HepG2 (cell line): ENCODE measurements at regions not wholly inside any gene's neighbourhood (a gene's known extent, or its start where the extent isn't known, plus 50 kb on each side); places are given as distances from the start of the nearest gene placed in this dataset.

Experiments
- ATAC-seq: fragments of 200-7000 bp; cut with Tn5 transposase; 3 replicates; pipeline ENCODE4 v1.9.1; 2020; ENCODE audit warnings: mild to moderate bottlenecking, moderate library complexity
- BruUV-seq: library from RNA; stranded (reverse); fragments of 400-500 nt; replicated peaks from 2 replicates; lab custom pipeline; 2021; lab: Mats Ljungman, UMichigan
- CTCF ChIA-PET: fragments of 300-600 bp; formaldehyde crosslinking; extraction: SDS; loops from one replicate; lab custom pipeline; 2021; ENCODE audit warnings: low total read pairs, inconsistent platforms, low intra/inter-chr PET ratio; lab: Yijun Ruan, JAX
- POLR2A ChIA-PET: fragments of 350-600 bp; sonication (Branson Sonifier 250); formaldehyde crosslinking; loops from one replicate; lab custom pipeline; 2020; ENCODE audit warnings: antibody characterized with exemption, inconsistent platforms; lab: Yijun Ruan, JAX
- DNase-seq: peaks from one replicate; pipeline ENCODE4 v3.0.0-alpha.2; 2015; ENCODE audit warnings: low spot score
- FAIRE-seq: peaks from 3 replicates; lab custom pipeline; 2011; peaks lifted over from hg19 to GRCh38; lab: Jason Lieb, UNC
- H2AFZ ChIP-seq: one replicate; pipeline ENCODE4 v1.6.1; 2011; ENCODE audit warnings: low read length, inconsistent platforms
- H3K27ac ChIP-seq: fragments of 300-600 bp; 3 replicates; pipeline ENCODE4 v1.8.0; 2011; ENCODE audit warnings: mixed run types, mild to moderate bottlenecking, mixed read lengths, low read length, inconsistent platforms; ENCODE audit not compliant: insufficient read depth; ENCODE audit errors: extremely low read length
- H3K27me3 ChIP-seq, 2 experiments: fragments of 200-600 bp in 1 of 2; 2 replicates in 1 of 2; 3 replicates in 1 of 2; pipeline versions ENCODE4 v1.6.0 to v1.8.0; 2011; ENCODE audit warnings: low read length in 2 of 2, mild to moderate bottlenecking in 2 of 2, moderate library complexity in 2 of 2, inconsistent platforms in 1 of 2; ENCODE audit not compliant: insufficient read depth in 2 of 2, control insufficient read depth in 1 of 2
- H3K36me3 ChIP-seq, 2 experiments: fragments of 200-600 bp in 1 of 2; replicated peaks in 1 of 2; 2 replicates in 1 of 2; 3 replicates in 1 of 2; pipeline versions ENCODE4 v1.5.1 to v1.8.0; 2011; ENCODE audit warnings: low read length in 2 of 2, inconsistent platforms in 1 of 2; ENCODE audit not compliant: insufficient read depth in 2 of 2, control insufficient read depth in 1 of 2
- H3K4me1 ChIP-seq: 2 replicates; pipeline ENCODE4 v1.5.1; 2012; ENCODE audit warnings: low read length, inconsistent platforms; ENCODE audit not compliant: insufficient read depth
- H3K4me2 ChIP-seq: 2 replicates; pipeline ENCODE4 v1.6.0; 2011; ENCODE audit warnings: low read depth, low read length, inconsistent platforms
- H3K4me3 ChIP-seq, 3 experiments: fragments of 200-600 bp in 1 of 3; sonication (generic), shearing (Covaris generic) in 1 of 3; replicated peaks in 1 of 3; 2 replicates each; pipeline ENCODE4 v1.5.1; 2011 to 2016; ENCODE audit warnings: low read length in 3 of 3, inconsistent platforms in 2 of 3, low read depth in 2 of 3, mild to moderate bottlenecking in 2 of 3, control low read depth in 1 of 3, mixed read lengths in 1 of 3; ENCODE audit not compliant: insufficient read depth in 1 of 3
- H3K79me2 ChIP-seq: one replicate; pipeline ENCODE4 v1.6.1; 2011; ENCODE audit warnings: low read length, inconsistent platforms; ENCODE audit not compliant: insufficient read depth
- H3K9ac ChIP-seq: 2 replicates; pipeline ENCODE4 v1.6.0; 2011; ENCODE audit warnings: mild to moderate bottlenecking, low read depth, low read length, inconsistent platforms; ENCODE audit not compliant: insufficient read depth
- H3K9me3 ChIP-seq: 2 replicates; pipeline ENCODE4 v1.5.1; 2012; ENCODE audit warnings: mild to moderate bottlenecking, low read length
- H4K20me1 ChIP-seq: 2 replicates; pipeline ENCODE4 v1.6.0; 2011; ENCODE audit warnings: inconsistent platforms, mild to moderate bottlenecking, low read length, moderate library complexity; ENCODE audit not compliant: insufficient read depth
- ETV5 ChIP-seq: IDR thresholded peaks from 2 replicates; pipeline ENCODE4 v1.6.1; 2018; ENCODE audit warnings: missing biosample characterization, missing genetic modification reagents, inconsistent platforms, borderline replicate concordance
- HOXA3 ChIP-seq: sonication (generic); formaldehyde crosslinking; IDR thresholded peaks from 2 replicates; pipeline ENCODE4 v1.5.0; 2020; ENCODE audit warnings: missing genetic modification reagents
- IKZF5 ChIP-seq: IDR thresholded peaks from 2 replicates; pipeline ENCODE4 v1.6.1; 2018; ENCODE audit warnings: missing genetic modification reagents, mild to moderate bottlenecking, missing compliant biosample characterization
- JUNB ChIP-seq: sonication (generic); formaldehyde crosslinking; IDR thresholded peaks from 2 replicates; pipeline ENCODE4 v1.8.0; 2022; ENCODE audit warnings: missing genetic modification reagents, mild to moderate bottlenecking, borderline replicate concordance
- KAT7 ChIP-seq: IDR thresholded peaks from 2 replicates; pipeline ENCODE4 v1.6.1; 2018; ENCODE audit warnings: borderline replicate concordance, missing compliant biosample characterization
- REST ChIP-seq, 2 experiments: IDR thresholded peaks; 2 replicates each; pipeline ENCODE4 v1.6.1; 2011 to 2012; ENCODE audit warnings: low read length in 2 of 2, borderline replicate concordance in 1 of 2, low read depth in 1 of 2, mild to moderate bottlenecking in 1 of 2, moderate library complexity in 1 of 2
- SCMH1 ChIP-seq: sonication (generic); formaldehyde crosslinking; IDR thresholded peaks from 2 replicates; pipeline ENCODE4 v1.9.0; 2021; ENCODE audit warnings: missing genetic modification reagents, mild to moderate bottlenecking, borderline replicate concordance
- SIX1 ChIP-seq: sonication (generic); formaldehyde crosslinking; IDR thresholded peaks from 2 replicates; pipeline ENCODE4 v1.4.0; 2020; ENCODE audit warnings: missing genetic modification reagents, borderline replicate concordance
- SRSF4 ChIP-seq: fragments of 200-400 bp; formaldehyde crosslinking; IDR thresholded peaks from one replicate; pipeline ENCODE4 v1.6.1; 2018; ENCODE audit warnings: mild to moderate bottlenecking, low read depth, low read length, moderate library complexity; ENCODE audit not compliant: poor library complexity, severe bottlenecking
- TBX3 ChIP-seq: fragments of 450-650 bp; IDR thresholded peaks from 2 replicates; pipeline ENCODE4 v1.6.1; 2017; ENCODE audit warnings: antibody characterized with exemption, mild to moderate bottlenecking, inconsistent platforms, borderline replicate concordance
- YY1 ChIP-seq: IDR thresholded peaks from 2 replicates; pipeline ENCODE4 v1.6.1; 2011; ENCODE audit warnings: low read length, low read depth, moderate library complexity, mild to moderate bottlenecking; ENCODE audit not compliant: insufficient read depth, insufficient replicate concordance
- ZFAT ChIP-seq: sonication (generic); formaldehyde crosslinking; conservative IDR thresholded peaks from 2 replicates; pipeline ENCODE4 v1.8.1; 2023; ENCODE audit warnings: missing genetic modification reagents, inconsistent platforms
- ZNF121 ChIP-seq: sonication (generic); formaldehyde crosslinking; IDR thresholded peaks from 2 replicates; pipeline ENCODE4 v1.5.0; 2020; ENCODE audit warnings: mild to moderate bottlenecking, missing genetic modification reagents
- ZSCAN25 ChIP-seq: sonication (generic); formaldehyde crosslinking; IDR thresholded peaks from 2 replicates; pipeline ENCODE4 v1.8.0; 2022; ENCODE audit warnings: mild to moderate bottlenecking, missing genetic modification reagents
- WGBS: methylation state at CpG from one replicate; pipeline ENCODE4 v1.1.6; 2017; ENCODE audit warnings: low lambda C conversion rate; 5-methylcytosine and 5-hydroxymethylcytosine counted together
- in situ Hi-C: cut with HindIII; loops from 2 replicates; pipeline ENCODE4 v1.10.0; 2017; ENCODE audit warnings: low pct_unique_long_range_greater_than_20kb; ENCODE audit not compliant: extremely low pct_ligation_motif_present
- intact Hi-C: fragments of 100-400 bp; cut with micrococcal nuclease; formaldehyde crosslinking; loops from one replicate; pipeline ENCODE4 v1.10.0; 2022; ENCODE audit not compliant: unreplicated experiment
- TF ChIP-seq, protein P1 (sequence below): sonication (generic); formaldehyde crosslinking; IDR thresholded peaks from 2 replicates; pipeline ENCODE4 v1.4.0; 2020; ENCODE audit warnings: mild to moderate bottlenecking, missing genetic modification reagents
- TF ChIP-seq, protein P2 (sequence below): sonication (generic); formaldehyde crosslinking; IDR thresholded peaks from 2 replicates; pipeline ENCODE4 v1.4.0; 2020; ENCODE audit warnings: missing genetic modification reagents

- ChIA-PET POLR2A (no interaction called here), CTCF (no interaction called here)
- ATAC-seq = no peak
- in situ Hi-C loops (no loop called here), intact Hi-C loops (no loop called here)
- Histone ChIP-seq H3K9ac (no peak overlapping the region), H2AFZ (no peak overlapping the region), H3K79me2 (no peaks in the 10 kb centered on the region), H3K9me3 (peaks cover 15% of the 10 kb centered on the region), H3K4me2 (no peak overlapping the region), H3K27me3 (no peaks in the 10 kb centered on the region), H3K4me1 (no peaks in the 10 kb centered on the region), H3K4me3 (no peak overlapping the region), H3K27ac (no peak overlapping the region), H3K36me3 (no peaks in the 10 kb centered on the region), H4K20me1 (no peaks in the 10 kb centered on the region)
- BruUV-seq = no TSS peak
- no peak for FAIRE-seq
- DNase-seq = no peak
- 9% methylated on average over 4 of the region's 4 CpGs for WGBS
- TF ChIP-seq IKZF5 (no peak), HOXA3 (CRISPR knock-in tag) (no peak), SRSF4 (no peak), KAT7 (CRISPR knock-in tag) (no peak), TBX3 (no peak), YY1 (no peak), SIX1 (CRISPR knock-in tag) (no peak), ZNF121 (CRISPR knock-in tag) (no peak), ZSCAN25 (no peak), JUNB (CRISPR knock-in tag) (no peak), ETV5 (CRISPR knock-in tag) (no peak), REST (IDR thresholded peaks at IDR 0.05; ENCODE audit: borderline replicate concordance in 1 of 2, low read depth in 1 of 2, low read length in 2 of 2) (no peak), SCMH1 (CRISPR knock-in tag) (no peak), ZFAT (CRISPR knock-in tag) (no peak)
- TF ChIP-seq, protein P1, sequence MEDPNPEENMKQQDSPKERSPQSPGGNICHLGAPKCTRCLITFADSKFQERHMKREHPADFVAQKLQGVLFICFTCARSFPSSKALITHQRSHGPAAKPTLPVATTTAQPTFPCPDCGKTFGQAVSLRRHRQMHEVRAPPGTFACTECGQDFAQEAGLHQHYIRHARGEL (CRISPR knock-in tag) = no peak
- TF ChIP-seq, protein P2, sequence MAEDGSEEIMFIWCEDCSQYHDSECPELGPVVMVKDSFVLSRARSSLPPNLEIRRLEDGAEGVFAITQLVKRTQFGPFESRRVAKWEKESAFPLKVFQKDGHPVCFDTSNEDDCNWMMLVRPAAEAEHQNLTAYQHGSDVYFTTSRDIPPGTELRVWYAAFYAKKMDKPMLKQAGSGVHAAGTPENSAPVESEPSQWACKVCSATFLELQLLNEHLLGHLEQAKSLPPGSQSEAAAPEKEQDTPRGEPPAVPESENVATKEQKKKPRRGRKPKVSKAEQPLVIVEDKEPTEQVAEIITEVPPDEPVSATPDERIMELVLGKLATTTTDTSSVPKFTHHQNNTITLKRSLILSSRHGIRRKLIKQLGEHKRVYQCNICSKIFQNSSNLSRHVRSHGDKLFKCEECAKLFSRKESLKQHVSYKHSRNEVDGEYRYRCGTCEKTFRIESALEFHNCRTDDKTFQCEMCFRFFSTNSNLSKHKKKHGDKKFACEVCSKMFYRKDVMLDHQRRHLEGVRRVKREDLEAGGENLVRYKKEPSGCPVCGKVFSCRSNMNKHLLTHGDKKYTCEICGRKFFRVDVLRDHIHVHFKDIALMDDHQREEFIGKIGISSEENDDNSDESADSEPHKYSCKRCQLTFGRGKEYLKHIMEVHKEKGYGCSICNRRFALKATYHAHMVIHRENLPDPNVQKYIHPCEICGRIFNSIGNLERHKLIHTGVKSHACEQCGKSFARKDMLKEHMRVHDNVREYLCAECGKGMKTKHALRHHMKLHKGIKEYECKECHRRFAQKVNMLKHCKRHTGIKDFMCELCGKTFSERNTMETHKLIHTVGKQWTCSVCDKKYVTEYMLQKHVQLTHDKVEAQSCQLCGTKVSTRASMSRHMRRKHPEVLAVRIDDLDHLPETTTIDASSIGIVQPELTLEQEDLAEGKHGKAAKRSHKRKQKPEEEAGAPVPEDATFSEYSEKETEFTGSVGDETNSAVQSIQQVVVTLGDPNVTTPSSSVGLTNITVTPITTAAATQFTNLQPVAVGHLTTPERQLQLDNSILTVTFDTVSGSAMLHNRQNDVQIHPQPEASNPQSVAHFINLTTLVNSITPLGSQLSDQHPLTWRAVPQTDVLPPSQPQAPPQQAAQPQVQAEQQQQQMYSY (CRISPR knock-in tag) = no peak
Observed at GRCh38 chr4:10879411-10880110, 195.0 kb upstream of the CLNK start.
